Activated naive CD4-positive, alpha-beta T cell treated with anti-CD3 and anti-CD28 coated beads, Interleukin-2, amount 10 ng/mL, durations not matched to agents 7 days and 5 days (primary cell): ENCODE measurements at regions not wholly inside any gene's neighbourhood (a gene's known extent, or its start where the extent isn't known, plus 50 kb on each side); places are given as distances from the start of the nearest gene placed in this dataset.
"Not testable (repeated sequence)": the region's sequence is repeated elsewhere in the genome, so short reads cannot be mapped to it uniquely, and the experiment has no call there.

Source experiments
- CTCF ChIA-PET: fragments of 350-600 bp; sonication (Branson Sonifier 250); formaldehyde crosslinking; loops from one replicate; lab custom pipeline; 2021; ENCODE audit warnings: antibody characterized with exemption; lab: Charles Lee
- DNase-seq: peaks from one replicate; pipeline ENCODE4 v3.0.0-alpha.2; 2020
- H3K27ac Mint-ChIP-seq: one replicate; pipeline ENCODE4 v1.8.0; 2021; ENCODE audit warnings: mild to moderate bottlenecking, moderate library complexity, mixed read lengths
- H3K27me3 Mint-ChIP-seq: one replicate; pipeline ENCODE4 v1.8.0; 2021; ENCODE audit warnings: mild to moderate bottlenecking, mixed read lengths
- H3K36me3 Mint-ChIP-seq: one replicate; pipeline ENCODE4 v1.8.0; 2021; ENCODE audit warnings: mixed read lengths
- H3K4me1 Mint-ChIP-seq: one replicate; pipeline ENCODE4 v1.8.0; 2021; ENCODE audit warnings: mixed read lengths
- H3K4me3 Mint-ChIP-seq: one replicate; pipeline ENCODE4 v1.8.0; 2021; ENCODE audit warnings: mild to moderate bottlenecking, moderate library complexity, mixed read lengths
- H3K9me3 Mint-ChIP-seq: one replicate; pipeline ENCODE4 v1.8.0; 2021; ENCODE audit warnings: mixed read lengths

GRCh38 chr3:94377863-94378262 is 315.0 kb downstream of the NSUN3 start:
- H3K27ac Mint-ChIP-seq, H3K27me3 Mint-ChIP-seq, DNase-seq, CTCF ChIA-PET, H3K36me3 Mint-ChIP-seq, H3K9me3 Mint-ChIP-seq, H3K4me1 Mint-ChIP-seq, H3K4me3 Mint-ChIP-seq: not testable (repeated sequence)

- Mint-ChIP-seq H3K9me3 (no peaks in the 10 kb centered on the region), H3K36me3 (no peaks in the 10 kb centered on the region), H3K27me3 (no peaks in the 10 kb centered on the region), H3K4me1 (no peaks in the 10 kb centered on the region), H3K27ac (no peak overlapping the region), H3K4me3 (no peak overlapping the region)
- DNase-seq = no peak
- CTCF ChIA-PET = no interaction called here
Measured at GRCh38 chr3:94378322-94378721, 315.5 kb downstream of the NSUN3 start.

GRCh38 chr3:94379264-94379663 is 316.4 kb downstream of the NSUN3 start:
- Mint-ChIP-seq H3K27me3 (no peaks in the 10 kb centered on the region), H3K27ac (no peak overlapping the region), H3K4me1 (no peaks in the 10 kb centered on the region), H3K4me3 (no peak overlapping the region), H3K9me3 (no peaks in the 10 kb centered on the region), H3K36me3 (no peaks in the 10 kb centered on the region)
- no peak for DNase-seq
- CTCF ChIA-PET = no interaction called here

- H3K4me3 Mint-ChIP-seq = no peak overlapping the region
- no peaks in the 10 kb centered on the region for H3K36me3 Mint-ChIP-seq
- H3K27me3 Mint-ChIP-seq = no peaks in the 10 kb centered on the region
- DNase-seq = no peak
- no peak overlapping the region for H3K27ac Mint-ChIP-seq
- no peaks in the 10 kb centered on the region for H3K4me1 Mint-ChIP-seq
- CTCF ChIA-PET = no interaction called here
- H3K9me3 Mint-ChIP-seq = no peaks in the 10 kb centered on the region
Measured at GRCh38 chr3:94394885-94395284, 332.0 kb downstream of the NSUN3 start.

- H3K4me3 Mint-ChIP-seq = no peak overlapping the region
- H3K27ac Mint-ChIP-seq = no peak overlapping the region
- H3K27me3 Mint-ChIP-seq = no peaks in the 10 kb centered on the region
- DNase-seq = no peak
- no peaks in the 10 kb centered on the region for H3K4me1 Mint-ChIP-seq
- no peaks in the 10 kb centered on the region for H3K9me3 Mint-ChIP-seq
- no peaks in the 10 kb centered on the region for H3K36me3 Mint-ChIP-seq
- CTCF ChIA-PET = no interaction called here
Measured at GRCh38 chr3:94395851-94396250, 333.0 kb downstream of the NSUN3 start.

GRCh38 chr3:94398036-94398435 is 335.2 kb downstream of the NSUN3 start:
- CTCF ChIA-PET = no interaction called here
- H3K4me3 Mint-ChIP-seq = no peak overlapping the region
- H3K9me3 Mint-ChIP-seq = no peaks in the 10 kb centered on the region
- H3K36me3 Mint-ChIP-seq = no peaks in the 10 kb centered on the region
- no peak overlapping the region for H3K27ac Mint-ChIP-seq
- no peak for DNase-seq
- no peaks in the 10 kb centered on the region for H3K27me3 Mint-ChIP-seq
- H3K4me1 Mint-ChIP-seq = no peaks in the 10 kb centered on the region

- H3K27ac Mint-ChIP-seq = no peak overlapping the region
- DNase-seq = no peak
- CTCF ChIA-PET = no interaction called here
- H3K9me3 Mint-ChIP-seq = no peaks in the 10 kb centered on the region
- no peaks in the 10 kb centered on the region for H3K27me3 Mint-ChIP-seq
- H3K36me3 Mint-ChIP-seq = no peaks in the 10 kb centered on the region
- H3K4me3 Mint-ChIP-seq = no peak overlapping the region
- H3K4me1 Mint-ChIP-seq = no peaks in the 10 kb centered on the region
Measured at GRCh38 chr3:94401466-94401865, 338.6 kb downstream of the NSUN3 start.

- no peaks in the 10 kb centered on the region for H3K4me1 Mint-ChIP-seq
- no peak overlapping the region for H3K27ac Mint-ChIP-seq
- no peaks in the 10 kb centered on the region for H3K36me3 Mint-ChIP-seq
- H3K9me3 Mint-ChIP-seq = no peaks in the 10 kb centered on the region
- H3K4me3 Mint-ChIP-seq = no peak overlapping the region
- no peaks in the 10 kb centered on the region for H3K27me3 Mint-ChIP-seq
- CTCF ChIA-PET = no interaction called here
- DNase-seq = no peak
Measured at GRCh38 chr3:94402126-94402525, 339.3 kb downstream of the NSUN3 start.

- Mint-ChIP-seq H3K9me3 (no peaks in the 10 kb centered on the region), H3K27me3 (no peaks in the 10 kb centered on the region), H3K4me3 (no peak overlapping the region), H3K27ac (no peak overlapping the region), H3K4me1 (no peaks in the 10 kb centered on the region), H3K36me3 (no peaks in the 10 kb centered on the region)
- no peak for DNase-seq
- CTCF ChIA-PET = no interaction called here
Measured at GRCh38 chr3:94405258-94406035, 342.6 kb downstream of the NSUN3 start.

- Mint-ChIP-seq H3K27me3 (no peaks in the 10 kb centered on the region), H3K4me3 (no peak overlapping the region), H3K36me3 (no peaks in the 10 kb centered on the region), H3K27ac (no peak overlapping the region), H3K9me3 (no peaks in the 10 kb centered on the region), H3K4me1 (no peaks in the 10 kb centered on the region)
- DNase-seq = no peak
- CTCF ChIA-PET = no interaction called here
Measured at GRCh38 chr3:94406595-94406994, 343.7 kb downstream of the NSUN3 start.

GRCh38 chr3:94412936-94413335 is 350.1 kb downstream of the NSUN3 start:
- H3K4me1 Mint-ChIP-seq, H3K36me3 Mint-ChIP-seq, H3K9me3 Mint-ChIP-seq, CTCF ChIA-PET, H3K27me3 Mint-ChIP-seq, H3K27ac Mint-ChIP-seq, H3K4me3 Mint-ChIP-seq, DNase-seq: not testable (repeated sequence)

GRCh38 chr3:94413336-94414108 is 350.7 kb downstream of the NSUN3 start:
- H3K9me3 Mint-ChIP-seq = no peaks in the 10 kb centered on the region
- no peak overlapping the region for H3K4me3 Mint-ChIP-seq
- H3K4me1 Mint-ChIP-seq = no peaks in the 10 kb centered on the region
- no peak for DNase-seq
- H3K36me3 Mint-ChIP-seq = no peaks in the 10 kb centered on the region
- H3K27ac Mint-ChIP-seq = no peak overlapping the region
- no peaks in the 10 kb centered on the region for H3K27me3 Mint-ChIP-seq
- CTCF ChIA-PET = no interaction called here

- CTCF ChIA-PET = no interaction called here
- Mint-ChIP-seq H3K27me3 (no peaks in the 10 kb centered on the region), H3K4me3 (no peak overlapping the region), H3K27ac (no peak overlapping the region), H3K4me1 (no peaks in the 10 kb centered on the region), H3K9me3 (peaks cover 4% of the 10 kb centered on the region), H3K36me3 (no peaks in the 10 kb centered on the region)
- DNase-seq = no peak
Measured at GRCh38 chr3:94414418-94414817, 351.6 kb downstream of the NSUN3 start.

- CTCF ChIA-PET = no interaction called here
- Mint-ChIP-seq H3K4me3 (no peak overlapping the region), H3K9me3 (peaks cover 10% of the 10 kb centered on the region), H3K4me1 (no peaks in the 10 kb centered on the region), H3K27ac (no peak overlapping the region), H3K27me3 (no peaks in the 10 kb centered on the region), H3K36me3 (no peaks in the 10 kb centered on the region)
- DNase-seq = no peak
Measured at GRCh38 chr3:94416768-94417167, 353.9 kb downstream of the NSUN3 start.

- no peaks in the 10 kb centered on the region for H3K4me1 Mint-ChIP-seq
- CTCF ChIA-PET = no interaction called here
- H3K4me3 Mint-ChIP-seq = no peak overlapping the region
- no peaks in the 10 kb centered on the region for H3K27me3 Mint-ChIP-seq
- no peaks in the 10 kb centered on the region for H3K36me3 Mint-ChIP-seq
- no peak overlapping the region for H3K27ac Mint-ChIP-seq
- DNase-seq = no peak
- H3K9me3 Mint-ChIP-seq = peaks cover 13% of the 10 kb centered on the region
Measured at GRCh38 chr3:94417963-94418455, 355.1 kb downstream of the NSUN3 start.
